WTC11 (cell line): ENCODE measurements at regions not wholly inside any gene's neighbourhood (a gene's known extent, or its start where the extent isn't known, plus 50 kb on each side); places are given as distances from the start of the nearest gene placed in this dataset.

ENCODE experiments used
- ATAC-seq: fragments of 200-7000 bp; cut with Tn5 transposase; 2 replicates; pipeline ENCODE4 v1.10.0; 2021; ENCODE audit warnings: mild to moderate bottlenecking, moderate library complexity
- CTCF ChIA-PET: fragments of 300-600 bp; sonication (Branson Sonifier 250); formaldehyde crosslinking; loops from one replicate; lab custom pipeline; 2021; ENCODE audit warnings: antibody characterized with exemption; lab: Charles Lee
- POLR2A ChIA-PET: fragments of 350-600 bp; sonication (Branson Sonifier 250); formaldehyde crosslinking; loops from one replicate; lab custom pipeline; 2021; ENCODE audit warnings: antibody characterized with exemption; lab: Charles Lee
- DNase-seq: peaks from one replicate; pipeline ENCODE4 v3.0.0; 2021; ENCODE audit warnings: low spot score
- H3K27ac Mint-ChIP-seq: 2 replicates; pipeline ENCODE4 v1.8.0; 2021; ENCODE audit warnings: mixed read lengths
- H3K27me3 Mint-ChIP-seq: 2 replicates; pipeline ENCODE4 v1.8.0; 2021; ENCODE audit warnings: low read depth, mild to moderate bottlenecking, moderate library complexity, mixed read lengths
- H3K36me3 Mint-ChIP-seq: 2 replicates; pipeline ENCODE4 v1.8.0; 2021; ENCODE audit warnings: mixed read lengths
- H3K4me1 Mint-ChIP-seq: 2 replicates; pipeline ENCODE4 v1.8.0; 2022; ENCODE audit warnings: mixed read lengths
- H3K4me3 Mint-ChIP-seq: 2 replicates; pipeline ENCODE4 v1.8.0; 2021; ENCODE audit warnings: mild to moderate bottlenecking, moderate library complexity, mixed read lengths
- H3K9me3 Mint-ChIP-seq: 2 replicates; pipeline ENCODE4 v1.8.0; 2021; ENCODE audit warnings: mixed read lengths
- CREB1 ChIP-seq: sonication (generic); formaldehyde crosslinking; IDR thresholded peaks from 2 replicates; pipeline ENCODE4 v1.8.0; 2023; ENCODE audit warnings: mild to moderate bottlenecking, missing genetic modification reagents
- EMX1 ChIP-seq: fragments of 250-450 bp; sonication (Bioruptor Pico); IDR thresholded peaks from 2 replicates; pipeline ENCODE4 v1.8.0; 2021; ENCODE audit warnings: mild to moderate bottlenecking
- ESRRA ChIP-seq: sonication (generic); formaldehyde crosslinking; IDR thresholded peaks from 2 replicates; pipeline ENCODE4 v1.8.1; 2022; ENCODE audit warnings: mild to moderate bottlenecking, missing genetic modification reagents, borderline replicate concordance
- FOXJ3 ChIP-seq: sonication (generic); formaldehyde crosslinking; IDR thresholded peaks from 2 replicates; pipeline ENCODE4 v1.9.0; 2021; ENCODE audit warnings: missing genetic modification reagents, mild to moderate bottlenecking, borderline replicate concordance
- HMGA2 ChIP-seq: fragments of 250-450 bp; sonication (Bioruptor Pico); IDR thresholded peaks from 2 replicates; pipeline ENCODE4 v1.4.0; 2021; ENCODE audit warnings: mild to moderate bottlenecking, moderate library complexity
- NR1H2 ChIP-seq: sonication (generic); formaldehyde crosslinking; IDR thresholded peaks from 2 replicates; pipeline ENCODE4 v1.9.0; 2021; ENCODE audit warnings: mild to moderate bottlenecking, moderate library complexity, missing genetic modification reagents
- NR3C1 ChIP-seq: sonication (generic); formaldehyde crosslinking; conservative IDR thresholded peaks from 2 replicates; pipeline ENCODE4 v1.8.1; 2023; ENCODE audit warnings: low read depth, mild to moderate bottlenecking, missing genetic modification reagents
- PRRX2 ChIP-seq: fragments of 250-450 bp; sonication (Bioruptor Pico); IDR thresholded peaks from 2 replicates; pipeline ENCODE4 v1.8.0; 2021; ENCODE audit warnings: mild to moderate bottlenecking
- ZNF121 ChIP-seq: sonication (generic); formaldehyde crosslinking; IDR thresholded peaks from 2 replicates; pipeline ENCODE4 v1.8.0; 2023; ENCODE audit warnings: missing genetic modification reagents
- ZNF396 ChIP-seq: fragments of 250-450 bp; sonication (Bioruptor Pico); IDR thresholded peaks from 2 replicates; pipeline ENCODE4 v1.8.0; 2021; ENCODE audit warnings: mild to moderate bottlenecking, moderate library complexity, borderline replicate concordance
- ZNF425 ChIP-seq: fragments of 250-450 bp; sonication (Bioruptor Pico); conservative IDR thresholded peaks from 2 replicates; pipeline ENCODE4 v1.9.0; 2021; ENCODE audit warnings: mild to moderate bottlenecking
- TF ChIP-seq, protein P1 (sequence below): sonication (generic); formaldehyde crosslinking; IDR thresholded peaks from 2 replicates; pipeline ENCODE4 v1.8.1; 2022; ENCODE audit warnings: mild to moderate bottlenecking, missing genetic modification reagents, moderate library complexity, borderline replicate concordance
- TF ChIP-seq, protein P2 (sequence below): sonication (generic); formaldehyde crosslinking; IDR thresholded peaks from 2 replicates; pipeline ENCODE4 v1.8.1; 2023; ENCODE audit warnings: mild to moderate bottlenecking, missing genetic modification reagents, borderline replicate concordance
- TF ChIP-seq, protein P3 (sequence below): sonication (generic); formaldehyde crosslinking; IDR thresholded peaks from 2 replicates; pipeline ENCODE4 v1.8.1; 2022; ENCODE audit warnings: low read depth, missing genetic modification reagents, borderline replicate concordance
- TF ChIP-seq, protein P4 (sequence below): sonication (generic); formaldehyde crosslinking; IDR thresholded peaks from 2 replicates; pipeline ENCODE4 v1.8.1; 2023; ENCODE audit warnings: mild to moderate bottlenecking, moderate library complexity, missing genetic modification reagents

DNA sequence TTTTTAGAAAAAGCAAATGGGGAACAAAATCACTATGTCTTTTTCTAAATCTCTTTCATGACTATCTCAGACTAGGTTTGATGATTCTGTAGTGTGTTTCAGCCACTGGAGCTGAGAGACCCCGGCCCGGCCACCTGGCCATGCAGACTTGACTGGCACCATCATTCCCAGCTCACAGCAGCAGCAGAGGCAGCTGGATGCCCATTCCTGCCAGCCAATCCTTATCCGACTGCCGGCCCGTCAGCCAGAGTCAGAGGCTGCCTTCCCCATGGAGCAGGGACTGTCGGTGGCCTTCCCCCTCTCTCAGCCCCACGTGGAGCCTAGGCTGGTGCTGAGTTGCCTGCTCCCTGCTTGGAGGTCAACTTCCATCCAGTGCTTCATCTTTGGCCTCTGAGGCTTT lies 56.0 kb upstream of the WSB1 start:
- Mint-ChIP-seq H3K9me3 (no peaks in the 10 kb centered on the region), H3K36me3 (no peaks in the 10 kb centered on the region), H3K27me3 (peaks cover 3% of the 10 kb centered on the region; the same call in 1 of the 2 replicates), H3K4me1 (peaks cover 8% of the 10 kb centered on the region), H3K4me3 (no peak overlapping the region), H3K27ac (no peak overlapping the region)
- ATAC-seq (no peak), DNase-seq (no peak)
- POLR2A ChIA-PET: interaction anchor here (0.6 kb wide), 1 partner anchor 56 kb away, joined by 3 read pairs; no protein-coding TSS in a partner anchor
- CTCF ChIA-PET: interaction anchor here (1.0 to 3.8 kb wide), 13 partner anchors 18 to 417 kb away, joined by 3 to 54 read pairs (median 7); partner anchors contain the start of gene WSB1
- TF ChIP-seq ESRRA (CRISPR knock-in tag) (no peak), EMX1 (CRISPR knock-in tag) (no peak), NR3C1 (CRISPR knock-in tag) (no peak), ZNF396 (no peak), NR1H2 (no peak), CREB1 (no peak), ZNF121 (CRISPR knock-in tag) (no peak)
- TF ChIP-seq, protein P1, sequence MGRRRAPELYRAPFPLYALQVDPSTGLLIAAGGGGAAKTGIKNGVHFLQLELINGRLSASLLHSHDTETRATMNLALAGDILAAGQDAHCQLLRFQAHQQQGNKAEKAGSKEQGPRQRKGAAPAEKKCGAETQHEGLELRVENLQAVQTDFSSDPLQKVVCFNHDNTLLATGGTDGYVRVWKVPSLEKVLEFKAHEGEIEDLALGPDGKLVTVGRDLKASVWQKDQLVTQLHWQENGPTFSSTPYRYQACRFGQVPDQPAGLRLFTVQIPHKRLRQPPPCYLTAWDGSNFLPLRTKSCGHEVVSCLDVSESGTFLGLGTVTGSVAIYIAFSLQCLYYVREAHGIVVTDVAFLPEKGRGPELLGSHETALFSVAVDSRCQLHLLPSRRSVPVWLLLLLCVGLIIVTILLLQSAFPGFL (CRISPR knock-in tag): no peak
- TF ChIP-seq, protein P2, sequence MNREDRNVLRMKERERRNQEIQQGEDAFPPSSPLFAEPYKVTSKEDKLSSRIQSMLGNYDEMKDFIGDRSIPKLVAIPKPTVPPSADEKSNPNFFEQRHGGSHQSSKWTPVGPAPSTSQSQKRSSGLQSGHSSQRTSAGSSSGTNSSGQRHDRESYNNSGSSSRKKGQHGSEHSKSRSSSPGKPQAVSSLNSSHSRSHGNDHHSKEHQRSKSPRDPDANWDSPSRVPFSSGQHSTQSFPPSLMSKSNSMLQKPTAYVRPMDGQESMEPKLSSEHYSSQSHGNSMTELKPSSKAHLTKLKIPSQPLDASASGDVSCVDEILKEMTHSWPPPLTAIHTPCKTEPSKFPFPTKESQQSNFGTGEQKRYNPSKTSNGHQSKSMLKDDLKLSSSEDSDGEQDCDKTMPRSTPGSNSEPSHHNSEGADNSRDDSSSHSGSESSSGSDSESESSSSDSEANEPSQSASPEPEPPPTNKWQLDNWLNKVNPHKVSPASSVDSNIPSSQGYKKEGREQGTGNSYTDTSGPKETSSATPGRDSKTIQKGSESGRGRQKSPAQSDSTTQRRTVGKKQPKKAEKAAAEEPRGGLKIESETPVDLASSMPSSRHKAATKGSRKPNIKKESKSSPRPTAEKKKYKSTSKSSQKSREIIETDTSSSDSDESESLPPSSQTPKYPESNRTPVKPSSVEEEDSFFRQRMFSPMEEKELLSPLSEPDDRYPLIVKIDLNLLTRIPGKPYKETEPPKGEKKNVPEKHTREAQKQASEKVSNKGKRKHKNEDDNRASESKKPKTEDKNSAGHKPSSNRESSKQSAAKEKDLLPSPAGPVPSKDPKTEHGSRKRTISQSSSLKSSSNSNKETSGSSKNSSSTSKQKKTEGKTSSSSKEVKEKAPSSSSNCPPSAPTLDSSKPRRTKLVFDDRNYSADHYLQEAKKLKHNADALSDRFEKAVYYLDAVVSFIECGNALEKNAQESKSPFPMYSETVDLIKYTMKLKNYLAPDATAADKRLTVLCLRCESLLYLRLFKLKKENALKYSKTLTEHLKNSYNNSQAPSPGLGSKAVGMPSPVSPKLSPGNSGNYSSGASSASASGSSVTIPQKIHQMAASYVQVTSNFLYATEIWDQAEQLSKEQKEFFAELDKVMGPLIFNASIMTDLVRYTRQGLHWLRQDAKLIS (CRISPR knock-in tag): no peak
- TF ChIP-seq, protein P3, sequence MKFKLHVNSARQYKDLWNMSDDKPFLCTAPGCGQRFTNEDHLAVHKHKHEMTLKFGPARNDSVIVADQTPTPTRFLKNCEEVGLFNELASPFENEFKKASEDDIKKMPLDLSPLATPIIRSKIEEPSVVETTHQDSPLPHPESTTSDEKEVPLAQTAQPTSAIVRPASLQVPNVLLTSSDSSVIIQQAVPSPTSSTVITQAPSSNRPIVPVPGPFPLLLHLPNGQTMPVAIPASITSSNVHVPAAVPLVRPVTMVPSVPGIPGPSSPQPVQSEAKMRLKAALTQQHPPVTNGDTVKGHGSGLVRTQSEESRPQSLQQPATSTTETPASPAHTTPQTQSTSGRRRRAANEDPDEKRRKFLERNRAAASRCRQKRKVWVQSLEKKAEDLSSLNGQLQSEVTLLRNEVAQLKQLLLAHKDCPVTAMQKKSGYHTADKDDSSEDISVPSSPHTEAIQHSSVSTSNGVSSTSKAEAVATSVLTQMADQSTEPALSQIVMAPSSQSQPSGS (CRISPR knock-in tag): no peak

- Mint-ChIP-seq H3K27ac (no peak overlapping the region), H3K36me3 (no peaks in the 10 kb centered on the region), H3K4me3 (no peak overlapping the region), H3K9me3 (no peaks in the 10 kb centered on the region), H3K4me1 (peaks cover 12% of the 10 kb centered on the region), H3K27me3 (no peaks in the 10 kb centered on the region)
- CTCF ChIA-PET: interaction anchor here (0.9 to 3.8 kb wide), 4 partner anchors 55 to 413 kb away, joined by 3 to 20 read pairs (median 4); partner anchors contain the start of gene WSB1
- DNase-seq (no peak), ATAC-seq (no peak)
- TF ChIP-seq HMGA2 (CRISPR knock-in tag) (no peak), FOXJ3 (no peak), PRRX2 (no peak), ZNF425 (CRISPR knock-in tag) (no peak)
- TF ChIP-seq, protein P2 (CRISPR knock-in tag): no peak
- TF ChIP-seq, protein P4, sequence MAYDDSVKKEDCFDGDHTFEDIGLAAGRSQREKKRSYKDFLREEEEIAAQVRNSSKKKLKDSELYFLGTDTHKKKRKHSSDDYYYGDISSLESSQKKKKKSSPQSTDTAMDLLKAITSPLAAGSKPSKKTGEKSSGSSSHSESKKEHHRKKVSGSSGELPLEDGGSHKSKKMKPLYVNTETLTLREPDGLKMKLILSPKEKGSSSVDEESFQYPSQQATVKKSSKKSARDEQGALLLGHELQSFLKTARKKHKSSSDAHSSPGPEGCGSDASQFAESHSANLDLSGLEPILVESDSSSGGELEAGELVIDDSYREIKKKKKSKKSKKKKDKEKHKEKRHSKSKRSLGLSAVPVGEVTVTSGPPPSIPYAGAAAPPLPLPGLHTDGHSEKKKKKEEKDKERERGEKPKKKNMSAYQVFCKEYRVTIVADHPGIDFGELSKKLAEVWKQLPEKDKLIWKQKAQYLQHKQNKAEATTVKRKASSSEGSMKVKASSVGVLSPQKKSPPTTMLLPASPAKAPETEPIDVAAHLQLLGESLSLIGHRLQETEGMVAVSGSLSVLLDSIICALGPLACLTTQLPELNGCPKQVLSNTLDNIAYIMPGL (CRISPR knock-in tag): no peak
- POLR2A ChIA-PET: no interaction called here
These were observed 54.9 kb upstream of the WSB1 start for GRCh38 chr17:27239046-27239445.
